ENCODE measurements at regions not wholly inside any gene's neighbourhood (a gene's known extent, or its start where the extent isn't known, plus 50 kb on each side); places are given as distances from the start of the nearest gene placed in this dataset.
"Not testable (repeated sequence)": the region's sequence is repeated elsewhere in the genome, so short reads cannot be mapped to it uniquely, and the experiment has no call there.

DNA sequence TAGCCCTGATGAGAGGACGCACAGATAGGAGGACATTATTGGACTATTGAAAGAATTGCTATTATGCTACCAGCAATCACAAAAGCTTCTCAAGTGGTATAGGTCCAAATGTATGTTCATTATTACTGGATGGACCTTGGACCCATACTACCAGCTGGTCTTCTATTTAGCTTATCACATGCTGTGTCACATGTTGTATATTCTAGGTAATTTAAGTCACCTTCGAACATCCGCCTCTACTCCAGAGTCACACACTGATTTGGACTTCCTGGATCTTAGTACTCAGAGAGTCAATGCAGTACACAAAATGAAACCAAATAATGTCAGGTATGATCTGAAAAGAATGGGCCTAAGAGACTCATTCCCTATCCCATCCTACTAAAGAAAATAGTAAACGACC, 534.0 kb upstream of the API5 start:
- no peak for DNase-seq

GRCh38 chr11:42778193-42778592, 533.6 kb upstream of the API5 start:
- DNase-seq, result no peak

DNA sequence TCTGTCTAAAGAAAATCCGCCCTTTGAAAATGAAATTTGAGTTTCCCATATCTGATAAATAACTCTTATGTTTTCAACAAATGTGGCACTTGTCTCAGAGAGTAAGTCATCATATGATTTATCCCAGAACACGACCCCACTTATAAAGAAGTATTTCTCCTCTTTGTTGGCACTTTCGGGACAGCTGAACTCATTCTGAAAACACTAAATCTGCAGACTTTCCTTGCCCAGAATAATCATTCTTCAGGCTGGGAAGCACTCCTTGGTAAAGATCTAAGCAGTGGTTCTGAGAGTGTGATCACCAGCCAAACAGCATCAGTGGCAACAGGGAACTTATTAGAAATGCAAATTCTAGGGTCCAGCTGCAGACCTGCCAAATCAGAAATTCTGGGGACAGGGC, 532.2 kb upstream of the API5 start:
- no peak for DNase-seq

- DNase-seq, result no peak
Observed at GRCh38 chr11:42786981-42787380, 524.8 kb upstream of the API5 start.

GRCh38 chr11:42795483-42795882, 516.3 kb upstream of the API5 start:
- DNase-seq, result not testable (repeated sequence)

GRCh38 chr11:42800041-42800440, 511.8 kb upstream of the API5 start:
- DNase-seq, result no peak

DNA sequence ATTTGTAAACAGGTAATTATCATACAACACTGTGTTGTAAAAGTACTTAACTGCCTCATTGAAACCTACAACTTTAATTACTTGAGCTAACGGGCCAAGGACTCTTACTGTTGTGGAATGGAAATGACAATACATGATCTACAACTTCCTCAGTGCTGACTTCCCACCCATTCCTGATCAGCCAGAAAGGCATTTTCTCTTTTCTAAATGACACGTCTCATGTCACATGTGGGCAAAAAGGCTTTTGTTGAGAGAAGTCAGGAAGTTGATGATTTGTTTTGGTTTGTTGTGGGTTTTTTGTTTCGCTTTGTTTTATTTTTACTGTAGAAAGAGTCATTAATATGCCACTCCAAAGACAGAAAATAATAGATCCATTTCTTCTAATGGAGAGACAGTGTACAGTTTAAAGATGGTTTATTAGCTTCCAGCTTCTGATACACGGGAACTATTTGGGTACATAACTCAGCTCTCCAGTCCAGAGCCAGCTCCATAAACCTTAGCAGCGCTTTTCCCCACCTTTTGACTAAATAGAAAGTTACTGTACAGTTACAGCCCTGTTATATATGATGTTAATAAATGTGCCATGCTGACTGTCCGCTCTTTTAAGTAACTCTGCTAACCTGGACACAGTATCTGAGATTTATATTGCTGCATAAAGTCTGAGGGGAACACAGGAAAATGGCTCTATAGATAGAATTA, 509.4 kb upstream of the API5 start:
- DNase-seq, result no peak

DNA sequence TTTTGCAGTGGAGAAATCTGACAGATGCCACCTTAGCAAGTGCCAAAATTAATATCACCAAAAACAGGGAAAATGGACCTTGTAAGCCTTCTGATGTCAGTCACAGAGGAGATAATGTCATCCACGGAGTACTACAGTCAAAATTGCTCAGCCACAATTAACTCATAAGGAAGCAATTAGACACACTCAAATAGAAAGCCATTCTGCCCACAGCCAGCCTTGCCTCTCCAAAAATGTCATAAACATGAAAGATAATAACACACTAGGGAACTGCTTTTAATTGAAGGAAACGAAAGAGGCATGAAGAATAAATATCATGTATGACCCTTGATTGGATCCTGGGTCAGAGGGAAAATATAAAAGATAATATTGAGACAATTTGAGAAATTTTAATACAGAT, 505.6 kb upstream of the API5 start:
- no peak for DNase-seq

DNA sequence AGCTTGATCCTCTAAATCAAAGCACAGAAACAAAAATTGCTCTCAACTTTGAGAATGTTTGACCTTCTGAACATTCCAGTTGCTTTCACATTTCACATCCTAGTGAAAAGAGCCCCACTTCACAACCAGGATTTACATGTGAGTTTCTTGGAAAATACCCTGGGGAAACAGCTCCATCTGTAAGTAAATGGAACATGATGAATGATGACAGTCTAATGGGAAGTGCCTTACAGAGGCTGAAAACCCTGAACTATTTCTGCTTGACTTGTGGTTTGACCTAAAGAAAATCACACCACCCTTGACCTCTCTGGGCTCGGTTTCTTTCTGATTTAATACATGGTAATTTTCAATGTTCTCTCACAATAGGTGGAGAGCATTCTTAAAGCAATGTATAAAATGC, 499.4 kb upstream of the API5 start:
- DNase-seq, result no peak

GRCh38 chr11:42812960-42813359, 498.8 kb upstream of the API5 start:
- no peak for DNase-seq

GRCh38 chr11:42816471-42816870, 495.3 kb upstream of the API5 start:
- DNase-seq, result no peak

DNA sequence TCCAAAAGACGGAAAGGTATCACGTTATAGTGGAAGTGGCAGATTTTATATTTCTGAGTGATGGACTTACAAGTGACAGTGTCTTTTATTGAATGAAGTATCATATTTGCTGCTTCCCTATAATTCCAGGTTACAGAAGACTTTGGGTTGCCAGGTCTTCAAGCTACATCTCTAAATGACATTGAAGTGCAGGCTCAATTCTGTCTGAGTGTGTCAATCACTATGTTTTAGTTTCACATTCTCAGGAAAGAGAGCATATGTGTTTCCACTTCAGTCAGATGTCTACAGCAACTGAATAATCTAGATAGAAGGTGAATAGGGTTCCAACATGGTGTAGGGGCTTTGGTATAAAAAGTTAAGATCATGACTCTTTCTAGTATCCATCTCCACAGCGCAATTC, 492.7 kb upstream of the API5 start:
- DNase-seq, result no peak

DNA sequence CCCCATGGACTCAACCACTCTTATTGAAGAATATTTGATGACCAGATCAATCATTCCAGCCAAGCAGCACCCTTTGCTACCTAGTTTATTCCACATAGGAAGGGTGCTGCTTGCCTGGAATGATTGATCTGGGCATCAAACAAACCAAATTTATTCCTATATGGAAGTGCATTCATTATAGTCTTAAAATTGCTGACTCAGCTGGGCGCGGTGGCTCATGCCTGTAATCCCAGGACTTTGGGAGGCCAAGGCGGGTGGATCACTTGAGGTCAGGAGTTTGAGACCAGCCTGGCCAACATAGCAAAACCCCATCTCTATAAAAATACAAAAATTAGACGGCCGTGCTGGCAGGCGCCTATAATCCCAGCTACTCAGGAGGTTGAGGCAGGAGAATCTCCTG, 489.6 kb upstream of the API5 start:
- not testable (repeated sequence) for DNase-seq

- no peak for DNase-seq
Observed at GRCh38 chr11:42823546-42823945, 488.2 kb upstream of the API5 start.

GRCh38 chr11:42824067-42824466, 487.7 kb upstream of the API5 start:
- DNase-seq, result no peak

DNA sequence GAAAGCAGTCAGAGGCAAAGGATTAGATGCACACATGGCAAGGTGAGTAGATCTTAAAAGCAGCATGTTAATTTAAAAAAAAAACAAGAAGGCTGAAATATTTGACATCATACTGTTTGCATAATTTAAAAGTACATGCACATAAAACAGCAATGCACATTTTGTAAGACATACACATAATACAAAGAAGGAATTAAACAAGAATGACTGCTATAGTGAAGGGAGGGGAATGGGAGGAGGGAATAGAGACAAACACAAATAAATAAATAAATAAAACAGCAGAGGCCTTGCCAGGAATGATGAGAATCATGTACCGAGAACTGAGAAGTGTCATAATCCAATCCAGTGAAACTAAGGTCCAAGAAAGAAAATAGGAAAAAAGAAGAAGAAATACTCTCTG, 486.2 kb upstream of the API5 start:
- DNase-seq, result no peak

DNA sequence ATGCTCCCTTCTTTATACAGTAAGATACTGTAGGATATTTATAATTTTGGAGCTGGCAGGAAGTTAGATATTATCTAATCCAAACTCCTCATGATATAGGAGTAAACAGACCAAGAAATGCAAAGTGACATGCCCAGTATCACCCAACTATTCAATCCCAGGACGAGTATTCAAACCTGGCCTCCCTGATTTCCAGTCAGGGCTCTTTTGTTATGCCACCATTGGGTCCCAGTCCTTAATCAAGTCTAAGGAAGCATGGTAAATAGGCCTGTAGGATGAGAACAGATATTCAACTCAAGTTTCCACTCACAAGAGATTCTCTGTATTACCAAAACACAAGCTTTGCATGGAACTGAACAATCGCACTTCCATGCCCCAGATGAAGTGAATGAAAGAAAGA, 484.0 kb upstream of the API5 start:
- DNase-seq, result no peak

GRCh38 chr11:42837994-42838393, 473.8 kb upstream of the API5 start:
- no peak for DNase-seq

GRCh38 chr11:42840176-42840829, 471.5 kb upstream of the API5 start:
- no peak for DNase-seq

DNA sequence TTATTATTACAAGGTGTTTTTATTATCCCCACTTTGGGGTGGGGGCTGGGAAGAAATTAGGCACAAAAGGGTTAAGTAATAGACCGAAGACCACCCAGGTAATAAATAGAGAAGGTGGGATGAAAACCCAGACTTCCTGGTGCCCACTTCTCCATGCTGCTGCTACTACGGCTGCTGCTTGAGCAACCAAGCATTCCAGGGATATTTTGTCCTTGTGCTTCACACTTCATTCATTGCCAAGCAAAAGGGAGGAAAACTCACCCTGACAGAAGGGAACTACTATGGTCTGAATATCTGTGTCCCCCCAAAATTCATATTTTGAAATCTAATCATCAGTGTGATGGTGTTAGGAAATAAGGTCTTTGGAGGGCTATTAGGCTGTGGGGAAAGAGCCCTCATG, 470.9 kb upstream of the API5 start:
- no peak for DNase-seq

DNA sequence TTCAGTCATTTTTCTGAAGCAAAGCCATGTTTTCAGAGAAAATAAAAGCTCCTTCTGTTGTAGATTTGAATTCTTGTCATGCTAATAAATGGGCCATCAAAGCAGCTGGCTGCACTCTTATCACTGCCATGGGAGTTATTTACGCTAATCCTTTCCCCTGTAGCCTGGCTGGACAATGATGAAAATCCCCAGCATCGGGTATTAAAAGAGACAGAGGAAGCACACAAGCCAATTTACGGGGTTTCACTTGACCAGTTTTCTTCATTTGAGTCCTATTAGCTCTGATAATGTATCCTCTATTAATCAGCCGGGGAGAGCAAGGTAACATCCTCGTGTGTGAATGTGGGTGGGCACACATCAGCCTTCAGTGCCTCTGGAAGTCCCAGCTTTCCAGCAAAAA, 470.2 kb upstream of the API5 start:
- DNase-seq, result no peak

- DNase-seq, result no peak
Observed at GRCh38 chr11:42849362-42849761, 462.4 kb upstream of the API5 start.

DNA sequence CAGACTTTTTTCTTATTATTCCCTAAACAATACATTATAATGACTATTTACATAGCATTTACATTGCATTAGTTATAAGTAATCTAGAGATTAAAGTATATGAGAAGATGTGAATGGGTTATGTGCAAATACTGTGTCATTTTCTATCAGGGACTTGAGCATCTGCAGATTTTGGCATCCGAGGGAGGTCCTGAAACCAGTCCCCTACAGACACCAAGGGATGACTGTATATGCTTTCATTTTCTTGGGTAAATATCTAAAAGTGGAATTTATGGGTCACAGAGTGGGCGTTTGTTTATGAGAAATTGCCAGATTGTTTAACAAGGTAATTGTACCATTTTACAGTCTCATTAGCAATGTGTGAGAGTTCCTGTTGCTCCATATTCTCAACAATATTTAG, 454.5 kb upstream of the API5 start:
- DNase-seq, result no peak

GRCh38 chr11:42870480-42870879, 441.3 kb upstream of the API5 start:
- no peak for DNase-seq

GRCh38 chr11:42873800-42874405, 437.9 kb upstream of the API5 start:
- not testable (repeated sequence) for DNase-seq

All from activated CD4-positive, alpha-beta T cell treated with anti-CD3 and anti-CD28 coated beads, Interleukin-2, amount 50 U/mL, for 16 hours (primary cell).